AG09309 (cell line): ENCODE measurements at regions not wholly inside any gene's neighbourhood (a gene's known extent, or its start where the extent isn't known, plus 50 kb on each side); places are given as distances from the start of the nearest gene placed in this dataset.
"Not testable (repeated sequence)": the region's sequence is repeated elsewhere in the genome, so short reads cannot be mapped to it uniquely, and the experiment has no call there.

Source experiments
- DNase-seq: peaks from one replicate; pipeline ENCODE4 v3.0.0-alpha.2; 2010; ENCODE audit warnings: low read depth
- H3K4me3 ChIP-seq: 2 replicates; pipeline ENCODE4 v1.5.1; 2011; ENCODE audit warnings: mild to moderate bottlenecking, low read depth, low read length, moderate library complexity; ENCODE audit not compliant: control insufficient read depth
- CTCF ChIP-seq: IDR thresholded peaks from 2 replicates; pipeline ENCODE4 v1.5.1; 2011; ENCODE audit warnings: mild to moderate bottlenecking, low read depth, low read length, inconsistent platforms; ENCODE audit not compliant: insufficient read depth, control insufficient read depth; ENCODE audit errors: missing control alignments

- no peak for DNase-seq
- H3K4me3 ChIP-seq: no peak overlapping the region
- no peak for TF ChIP-seq CTCF
These were observed 140.8 kb upstream of the RASA1 start for GRCh38 chr5:87126869-87127268.

DNA sequence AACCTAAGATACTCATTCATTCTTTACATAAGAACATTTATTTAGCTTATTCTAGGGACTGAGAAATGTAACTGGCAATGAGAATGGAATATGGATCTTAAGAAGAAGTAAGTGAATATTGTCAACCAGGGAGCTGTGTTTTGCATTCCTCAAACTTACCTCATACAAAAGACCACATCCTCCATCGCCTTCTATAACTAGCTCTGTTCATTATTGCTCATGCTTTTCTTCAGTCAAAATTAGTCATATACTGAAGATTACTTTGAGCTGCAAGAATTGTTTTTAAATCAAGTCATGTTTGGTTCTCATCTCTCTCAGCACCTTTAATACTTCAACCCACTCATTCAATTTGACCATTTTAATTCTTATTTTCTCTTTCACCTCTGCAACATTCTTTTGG lies 140.3 kb upstream of the RASA1 start:
- peak; percentile 32 for DNase-seq
- no peak overlapping the region for H3K4me3 ChIP-seq
- TF ChIP-seq CTCF: no peak

GRCh38 chr5:87127956-87128687 lies 139.6 kb upstream of the RASA1 start:
- no peak overlapping the region for H3K4me3 ChIP-seq
- no peak for TF ChIP-seq CTCF
- no peak for DNase-seq

DNA sequence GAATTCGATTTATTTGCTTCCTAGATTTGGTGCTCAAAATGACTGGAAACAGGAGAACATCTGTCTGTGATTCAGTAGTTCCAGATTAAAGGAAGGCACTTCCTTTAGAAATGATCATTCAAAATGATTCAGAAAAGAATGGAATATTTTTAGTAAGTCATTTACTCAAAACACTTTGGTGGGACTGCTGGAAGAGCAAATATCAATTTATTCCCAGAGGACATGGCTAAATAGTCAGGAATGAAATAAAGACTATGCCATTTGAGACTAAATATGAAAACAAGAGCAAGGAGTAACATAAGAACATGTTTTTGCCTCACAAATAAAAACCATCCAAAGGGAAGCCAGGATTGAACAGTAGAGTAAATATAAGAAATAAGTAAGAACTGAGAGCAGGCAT lies 138.6 kb upstream of the RASA1 start:
- DNase-seq: no peak
- no peak overlapping the region for H3K4me3 ChIP-seq
- TF ChIP-seq CTCF: no peak

GRCh38 chr5:87132696-87133095 lies 135.0 kb upstream of the RASA1 start:
- no peak for DNase-seq
- no peak overlapping the region for H3K4me3 ChIP-seq
- no peak for TF ChIP-seq CTCF

DNA sequence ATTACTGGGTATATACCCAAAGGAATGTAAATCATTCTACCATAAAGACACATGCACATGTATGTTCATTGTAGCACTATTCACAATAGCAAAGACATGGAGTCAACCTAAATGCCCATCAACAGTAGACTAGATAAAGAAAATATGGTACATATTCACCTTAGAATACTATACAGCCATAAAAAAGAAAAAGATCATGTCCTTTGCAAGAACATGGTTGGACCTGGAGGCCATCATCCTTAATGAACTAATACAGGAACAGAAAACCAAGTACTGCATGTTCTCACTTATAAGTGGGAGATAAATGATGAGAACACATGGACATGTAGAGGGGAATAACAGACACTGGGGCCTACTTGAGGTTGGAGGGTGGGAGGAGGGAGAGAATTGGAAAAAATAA lies 133.2 kb upstream of the RASA1 start:
- DNase-seq, H3K4me3 ChIP-seq: not testable (repeated sequence)

DNA sequence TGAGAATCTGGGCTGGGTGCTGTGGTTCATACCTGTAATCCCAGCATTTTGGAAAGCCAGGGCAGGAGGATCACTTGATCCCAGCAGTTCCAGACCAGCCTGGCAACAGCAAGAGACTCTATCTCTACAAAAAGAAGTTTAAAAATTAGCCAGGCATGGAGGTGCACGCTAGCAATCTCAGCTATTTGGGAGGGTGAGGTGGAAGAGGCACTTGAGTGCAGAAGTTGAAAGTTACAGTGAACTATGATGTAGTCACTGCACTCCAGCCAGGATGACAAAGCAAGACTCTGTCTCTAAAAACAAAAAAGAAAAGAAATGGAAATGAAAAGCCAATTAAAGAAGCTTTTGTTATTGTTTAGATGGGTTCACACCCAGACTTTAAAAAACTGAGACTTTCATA lies 131.6 kb upstream of the RASA1 start:
- no peak for TF ChIP-seq CTCF
- no peak overlapping the region for H3K4me3 ChIP-seq
- DNase-seq: no peak
